Ramos (cell line): ENCODE measurements at regions not wholly inside any gene's neighbourhood (a gene's known extent, or its start where the extent isn't known, plus 50 kb on each side); places are given as distances from the start of the nearest gene placed in this dataset.
"Not testable (repeated sequence)": the region's sequence is repeated elsewhere in the genome, so short reads cannot be mapped to it uniquely, and the experiment has no call there.

Source experiments
- in situ Hi-C: fragments of 300-500 bp; cut with MboI; formaldehyde crosslinking; loops from one replicate; pipeline ENCODE4 v1.14.3; 2022; ENCODE audit warnings: low sequenced_read_pairs; ENCODE audit not compliant: unreplicated experiment

DNA sequence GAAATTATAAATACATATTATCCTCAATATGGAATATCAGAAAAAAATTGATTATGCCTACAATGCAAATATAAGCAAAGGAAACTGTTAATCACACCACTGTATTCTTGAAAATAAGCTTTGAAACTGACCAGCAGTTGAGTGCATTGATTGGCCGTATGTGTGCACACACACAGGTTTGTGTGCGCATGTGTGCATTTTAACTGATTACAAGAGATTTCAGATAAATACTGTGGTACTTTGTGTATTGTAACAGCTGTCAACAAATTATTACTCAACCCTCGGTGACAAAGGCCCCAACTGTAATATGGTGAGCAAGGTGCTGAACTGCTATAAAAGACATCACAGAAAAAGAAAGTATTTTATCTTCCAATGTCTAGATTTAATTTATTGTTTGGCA, 1238.9 kb upstream of the ALCAM start:
- in situ Hi-C loops, result no loop called here

GRCh38 chr3:104132566-104133403, 1233.9 kb upstream of the ALCAM start:
- in situ Hi-C loops, result no loop called here

DNA sequence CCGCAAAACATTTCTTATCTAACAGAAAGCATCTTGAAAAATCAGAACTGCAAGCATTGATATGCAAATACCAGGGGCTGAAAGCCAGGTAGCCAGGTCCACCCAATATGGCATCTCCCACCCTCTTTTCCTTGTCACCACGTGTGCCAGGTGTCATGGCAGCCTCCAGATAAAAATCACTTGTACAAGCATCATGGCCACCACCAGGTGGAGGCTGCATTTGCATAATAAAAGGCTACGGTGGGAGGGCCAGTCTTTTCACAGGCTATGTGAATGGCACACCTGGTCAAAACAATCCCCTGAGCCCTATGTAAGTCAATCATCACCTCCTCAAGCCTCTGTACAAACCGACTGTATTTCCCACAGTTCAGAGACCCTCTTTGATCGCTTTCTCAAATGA, 1233.1 kb upstream of the ALCAM start:
- in situ Hi-C loops, result no loop called here

GRCh38 chr3:104137116-104137515, 1229.6 kb upstream of the ALCAM start:
- in situ Hi-C loops, result no loop called here

DNA sequence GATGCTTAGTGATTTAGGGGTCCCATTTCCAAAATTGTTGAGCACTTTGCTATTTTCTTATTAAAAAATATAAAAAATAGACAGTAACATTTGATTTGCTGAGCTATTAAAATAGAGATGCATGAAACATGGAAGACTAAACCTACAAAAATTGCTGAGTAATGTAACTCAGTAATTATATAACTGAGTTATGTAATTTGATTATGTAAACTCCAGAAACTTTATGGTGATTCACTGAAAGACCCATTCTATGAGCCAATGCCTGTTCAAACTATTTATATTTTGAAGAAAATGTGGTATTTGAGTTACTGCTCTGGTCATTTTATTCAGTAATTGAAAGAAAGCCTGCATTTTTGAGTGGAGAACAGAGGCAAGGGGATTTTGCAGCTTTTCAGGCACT, 1221.5 kb upstream of the ALCAM start:
- in situ Hi-C loops, result no loop called here

DNA sequence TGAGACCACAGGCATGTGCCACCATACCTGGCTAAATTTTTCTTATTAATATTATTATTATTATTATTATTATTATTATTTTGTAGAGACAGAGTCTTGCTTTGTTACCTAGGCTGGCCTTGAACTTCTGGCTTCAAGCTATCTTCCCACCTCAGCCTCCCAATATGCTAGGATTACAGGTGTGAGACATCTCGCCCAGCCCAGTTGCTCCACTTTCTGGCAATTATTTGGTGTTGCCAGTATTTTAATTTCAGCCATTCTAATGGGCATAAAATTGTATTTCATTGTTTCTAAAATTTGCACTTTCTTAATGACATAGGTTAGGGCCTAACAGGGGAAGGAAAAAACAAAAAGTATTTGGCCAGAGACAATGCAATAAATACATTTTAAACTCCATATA, 1217.6 kb upstream of the ALCAM start:
- in situ Hi-C loops, result no loop called here

DNA sequence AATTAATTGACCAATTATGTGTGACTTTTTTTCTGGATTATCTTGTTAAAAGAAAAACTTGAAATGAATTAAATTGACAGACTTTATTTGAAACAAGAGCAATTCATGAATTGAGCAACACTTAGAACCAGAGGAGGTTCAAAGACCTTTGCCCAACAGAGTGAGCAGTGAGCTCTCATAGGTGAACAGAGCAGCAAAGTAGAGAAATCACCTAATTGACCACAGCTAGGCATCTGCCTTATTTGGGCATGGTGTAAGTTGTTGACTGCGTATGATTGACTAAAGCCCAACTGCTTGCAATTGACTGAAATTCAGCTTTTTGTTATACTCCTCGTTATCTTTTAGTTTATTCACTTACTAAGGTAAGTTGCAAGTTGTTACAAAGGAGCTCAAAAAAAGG, 1216.0 kb upstream of the ALCAM start:
- in situ Hi-C loops, result no loop called here

- in situ Hi-C loops, result no loop called here
These were observed 1211.8 kb upstream of the ALCAM start for GRCh38 chr3:104154896-104155295.

DNA sequence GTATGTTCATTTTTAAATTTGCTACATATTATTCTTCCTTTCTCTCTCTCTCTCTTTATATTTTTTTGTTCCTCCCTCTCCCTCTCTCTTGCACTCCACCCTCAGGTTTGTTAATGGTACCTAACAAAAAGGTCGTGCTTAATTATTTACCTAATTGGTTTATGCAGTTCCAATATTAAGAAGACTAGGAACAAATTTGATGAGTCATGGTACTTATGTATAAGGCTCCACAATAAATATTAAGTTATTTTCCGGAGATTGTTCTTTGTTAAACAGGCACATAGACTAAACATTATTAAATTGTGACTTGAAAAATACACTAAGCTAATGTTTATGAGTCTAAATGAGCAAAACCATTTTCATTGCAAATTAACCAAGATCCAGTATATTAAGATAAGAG, 1200.8 kb upstream of the ALCAM start:
- in situ Hi-C loops, result no loop called here

- in situ Hi-C loops, result no loop called here
These were observed 1198.3 kb upstream of the ALCAM start for GRCh38 chr3:104168386-104168785.

- in situ Hi-C loops, result no loop called here
These were observed 1191.0 kb upstream of the ALCAM start for GRCh38 chr3:104175696-104176095.

DNA sequence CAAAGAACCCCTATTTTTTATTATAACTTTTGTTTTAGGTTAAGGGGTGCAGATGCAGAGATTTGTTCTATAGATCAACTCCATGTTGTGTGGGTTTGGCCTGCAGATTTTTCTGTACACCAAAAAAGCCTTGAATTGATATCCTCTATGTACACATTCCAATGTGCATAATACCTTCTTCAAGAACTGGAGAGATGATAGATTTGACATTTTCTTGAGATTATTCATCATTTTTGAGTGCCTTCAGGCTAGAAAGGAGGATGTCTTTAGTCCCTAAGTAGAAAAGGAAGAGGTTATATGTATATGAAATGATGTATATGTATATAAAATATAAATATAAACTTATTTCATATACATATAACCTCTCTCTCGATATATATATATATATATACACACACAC, 1190.0 kb upstream of the ALCAM start:
- in situ Hi-C loops, result no loop called here

- in situ Hi-C loops, result no loop called here
These were observed 1188.0 kb upstream of the ALCAM start for GRCh38 chr3:104178680-104179079.

- in situ Hi-C loops, result no loop called here
These were observed 1185.8 kb upstream of the ALCAM start for GRCh38 chr3:104180906-104181305.

- in situ Hi-C loops, result no loop called here
These were observed 1176.0 kb upstream of the ALCAM start for GRCh38 chr3:104190681-104191080.

GRCh38 chr3:104198131-104198530, 1168.6 kb upstream of the ALCAM start:
- in situ Hi-C loops, result no loop called here

GRCh38 chr3:104206925-104207324, 1159.8 kb upstream of the ALCAM start:
- in situ Hi-C loops, result no loop called here

DNA sequence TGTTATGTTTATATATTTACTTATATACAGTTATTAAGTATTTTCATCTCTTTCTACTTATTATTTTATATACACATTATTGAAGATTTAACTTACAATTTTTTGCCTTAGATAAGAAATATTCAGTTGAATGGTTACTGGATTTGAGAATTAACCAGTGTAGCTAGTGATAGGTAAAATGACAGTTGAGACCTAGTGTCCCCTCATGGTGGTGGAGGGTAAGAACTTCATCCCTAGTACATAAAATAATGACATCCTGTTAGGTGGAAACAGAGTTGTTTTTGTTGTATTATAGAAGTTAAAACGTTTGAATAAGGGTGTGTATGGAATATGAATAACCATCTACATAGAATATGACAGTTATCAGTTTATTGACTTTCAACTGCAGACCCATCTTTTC, 1152.4 kb upstream of the ALCAM start:
- in situ Hi-C loops, result no loop called here

DNA sequence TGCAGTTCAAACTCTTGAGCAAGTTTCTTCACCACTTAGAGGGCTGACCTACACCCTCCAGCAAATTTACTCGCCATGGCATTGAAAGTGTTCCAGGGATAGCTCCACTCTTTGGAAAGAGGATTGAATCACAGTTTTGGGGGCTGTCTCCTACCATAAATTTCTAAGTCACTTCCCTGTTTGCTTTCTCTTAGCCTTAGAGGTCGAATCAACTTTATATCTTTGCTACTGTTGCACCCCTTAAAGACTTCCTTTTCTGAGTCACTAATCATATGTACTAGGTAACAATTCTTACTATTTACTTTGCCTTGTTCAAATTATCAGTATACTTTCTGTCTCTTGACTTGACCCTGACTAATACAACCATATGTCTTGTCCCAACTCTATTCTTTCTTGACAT, 1151.8 kb upstream of the ALCAM start:
- in situ Hi-C loops, result no loop called here

DNA sequence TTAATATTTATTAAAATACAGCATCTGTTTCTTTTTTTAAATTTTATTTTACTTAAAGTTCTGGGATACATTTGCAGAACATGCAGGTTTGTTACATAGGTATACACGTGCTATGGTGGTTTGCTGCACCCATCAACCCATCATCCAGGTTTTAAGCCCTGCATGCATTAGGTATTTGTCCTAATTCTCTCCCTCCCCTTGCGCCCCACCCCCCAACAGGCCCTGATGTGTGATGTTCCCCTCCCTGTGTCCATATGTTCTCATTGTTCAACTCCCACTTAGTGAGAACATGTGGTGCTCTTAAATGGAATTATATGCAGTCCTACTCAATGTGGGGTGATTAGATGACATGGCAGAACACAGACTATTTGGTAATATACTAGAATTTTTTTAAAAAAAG, 1147.7 kb upstream of the ALCAM start:
- in situ Hi-C loops, result not testable (repeated sequence)

- in situ Hi-C loops, result no loop called here
These were observed 1132.1 kb upstream of the ALCAM start for GRCh38 chr3:104234442-104235194.
